ENCODE measurements at regions not wholly inside any gene's neighbourhood (a gene's known extent, or its start where the extent isn't known, plus 50 kb on each side); places are given as distances from the start of the nearest gene placed in this dataset.
A peak's percentile ranks its signal among the peaks of the same experiment; 100 is the strongest.
"Not testable (repeated sequence)": the region's sequence is repeated elsewhere in the genome, so short reads cannot be mapped to it uniquely, and the experiment has no call there.

DNA sequence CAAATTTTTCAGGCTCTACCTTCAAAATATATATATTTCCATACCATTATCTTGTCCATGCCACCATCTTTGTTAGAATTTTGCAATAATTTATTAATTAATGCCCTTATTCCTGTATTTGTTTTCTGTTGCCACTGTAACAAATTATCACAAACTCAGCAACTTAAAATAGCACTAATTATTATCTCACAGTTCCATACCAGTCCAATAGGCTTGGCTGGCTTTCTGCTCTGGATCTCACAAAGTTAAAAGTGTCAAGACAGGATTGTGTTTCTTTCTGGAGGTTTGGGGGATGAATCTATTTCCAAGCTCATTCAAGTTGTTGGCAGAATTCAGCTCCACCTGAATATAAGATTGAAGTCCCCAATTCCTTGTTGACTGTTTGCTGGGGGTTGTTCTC, 58.6 kb upstream of the SLC38A4 start:
- DNase-seq, result no peak

DNA sequence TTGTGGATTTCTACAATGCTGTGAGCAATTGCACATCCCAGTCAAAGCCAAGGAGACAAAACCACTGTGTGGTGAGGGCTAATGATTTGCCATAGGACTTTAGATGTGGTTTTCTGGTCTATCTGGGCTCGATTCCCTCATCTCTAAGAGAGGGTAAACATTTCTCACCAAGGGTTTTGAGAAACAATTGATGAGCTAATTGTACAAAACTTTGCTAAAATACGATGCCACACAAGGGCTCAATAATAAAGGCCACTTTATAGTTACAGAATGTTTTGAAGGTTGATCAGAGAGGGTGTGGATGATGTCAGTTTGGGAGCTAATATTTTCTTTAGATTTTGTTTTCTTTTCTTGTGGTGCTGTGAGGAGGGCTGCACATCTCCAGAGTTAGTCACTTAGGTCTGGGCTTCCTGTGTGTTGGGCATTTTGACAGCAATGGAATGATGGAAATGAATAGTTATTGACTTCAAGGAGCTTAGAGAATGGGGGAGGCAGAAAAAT, 60.8 kb upstream of the SLC38A4 start:
- DNase-seq, result no peak

DNA sequence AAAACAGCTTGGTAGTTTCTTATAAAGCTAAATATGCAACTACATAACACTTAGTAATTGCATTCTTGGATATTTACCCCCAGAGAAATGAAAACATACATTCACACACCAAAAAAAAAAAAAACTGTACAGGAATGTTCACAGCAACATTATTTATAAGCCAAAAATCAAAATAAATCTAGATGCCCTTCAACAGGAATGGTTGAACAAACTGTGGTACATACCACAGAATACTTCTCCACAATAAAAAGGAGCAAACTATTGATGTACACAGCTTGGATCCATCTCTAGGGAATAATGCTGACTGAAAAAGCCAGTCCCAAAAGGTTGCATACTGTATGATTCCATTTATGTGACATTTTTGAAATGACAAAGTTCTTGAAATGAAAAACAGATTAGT, 62.1 kb upstream of the SLC38A4 start:
- DNase-seq, result no peak

DNA sequence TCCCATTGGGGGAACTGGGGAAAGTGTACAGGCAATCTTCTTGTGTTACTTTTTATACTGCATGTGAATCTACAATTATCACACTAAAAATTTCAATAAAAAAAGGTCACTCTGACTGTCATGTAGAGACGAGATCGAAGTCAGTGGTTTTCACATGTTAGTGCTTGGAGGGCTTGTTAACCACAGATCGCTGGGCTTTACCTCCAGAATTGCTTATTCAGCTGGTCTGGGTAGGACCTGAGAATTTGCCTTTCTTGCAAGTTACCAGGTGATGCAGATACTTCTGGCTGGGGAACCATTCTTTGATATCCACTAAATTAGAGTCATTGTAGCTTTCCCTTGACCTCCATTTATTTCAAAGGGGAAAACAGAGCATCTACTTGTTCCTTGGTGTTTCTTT, 62.8 kb upstream of the SLC38A4 start:
- no peak for DNase-seq

DNA sequence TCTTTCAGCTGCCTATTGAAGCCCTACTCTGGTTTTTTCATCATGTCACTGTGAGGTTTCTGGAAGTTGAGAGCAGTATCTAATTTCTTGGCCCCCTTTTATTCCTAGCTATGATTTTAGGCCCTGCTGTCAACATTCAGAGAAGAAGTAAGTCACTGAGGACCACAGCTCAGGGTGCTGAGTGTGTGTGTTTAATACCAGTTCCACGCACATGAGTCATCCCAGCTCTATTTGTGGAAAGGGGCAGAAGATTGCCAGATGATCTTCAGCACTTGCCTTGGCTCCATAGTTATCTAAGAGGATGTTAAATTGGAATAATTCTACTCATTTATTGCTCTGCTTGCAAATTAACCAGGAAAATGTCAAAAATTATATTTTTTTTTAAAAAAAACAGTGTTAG, 65.5 kb upstream of the SLC38A4 start:
- DNase-seq, result peak in 1 of 3 donors; percentile 7

DNA sequence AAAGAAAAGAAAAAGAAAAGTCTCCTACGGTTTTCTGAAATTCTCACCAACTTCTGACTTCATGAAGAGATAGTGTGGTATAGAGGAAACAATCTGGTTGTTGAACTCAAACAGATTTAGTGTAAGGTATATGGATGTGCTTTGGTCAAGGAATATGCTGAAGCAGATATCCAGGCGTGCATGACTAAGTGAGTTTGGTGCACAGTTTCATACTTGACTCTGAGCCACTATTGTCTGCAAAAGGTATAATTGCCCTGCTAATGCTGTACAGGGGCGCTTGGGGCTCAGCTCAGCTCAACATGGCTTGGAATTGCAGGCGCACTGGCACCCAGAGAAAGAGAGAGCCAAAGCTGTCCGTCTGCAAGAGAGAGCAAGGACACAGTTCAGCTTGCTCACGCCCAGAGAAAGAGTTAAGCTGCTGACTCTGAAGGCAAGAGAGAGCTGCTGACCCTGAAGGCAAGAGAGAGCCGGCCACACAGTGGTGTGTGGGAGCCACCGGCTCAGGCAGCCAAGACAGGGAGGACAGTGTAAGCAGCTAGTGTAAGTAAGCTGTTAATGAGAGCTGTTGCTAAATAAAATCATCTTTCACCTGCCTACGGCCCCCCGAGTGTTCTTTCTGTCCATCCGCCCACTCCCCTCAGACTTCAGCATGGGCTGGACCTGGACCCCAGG, 66.4 kb upstream of the SLC38A4 start:
- no peak for DNase-seq

DNA sequence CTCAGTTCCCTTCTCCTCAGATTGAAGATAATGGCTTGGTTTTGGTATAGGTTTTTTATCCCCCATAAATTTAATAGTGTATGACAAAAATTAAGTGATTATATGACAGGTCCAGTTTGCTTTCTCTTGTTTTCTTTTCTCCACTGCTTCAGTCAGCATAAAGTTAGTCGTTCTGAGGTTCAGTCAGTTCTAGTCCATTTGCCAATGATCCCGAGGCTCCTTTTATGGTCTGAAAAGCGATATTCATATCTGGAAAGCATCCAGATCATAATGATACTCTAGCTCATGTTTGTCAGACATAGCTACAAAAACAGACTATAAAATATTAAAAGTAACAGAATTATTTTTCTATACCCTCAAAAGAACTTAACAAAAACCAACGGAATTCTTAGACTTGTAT, 67.1 kb upstream of the SLC38A4 start:
- DNase-seq, result no peak

DNA sequence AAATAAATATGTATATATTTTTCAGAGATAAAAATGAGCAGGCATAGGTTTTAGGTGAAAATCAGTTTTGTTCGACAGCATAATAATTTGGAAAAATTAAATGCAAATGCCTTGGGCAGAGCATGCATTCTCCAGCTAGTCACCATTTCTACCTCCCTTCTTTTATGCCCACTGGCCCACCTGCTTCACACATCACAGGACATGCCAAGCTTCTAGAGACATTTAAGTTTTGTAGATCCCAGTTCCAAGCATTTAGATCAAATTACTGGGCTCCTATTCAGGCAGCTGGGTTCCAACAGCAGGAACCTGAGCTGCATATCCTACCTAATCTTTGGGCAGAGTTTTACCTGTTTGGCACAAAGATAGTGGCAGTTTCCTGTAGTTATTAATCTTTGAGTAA, 67.6 kb upstream of the SLC38A4 start:
- no peak for DNase-seq

DNA sequence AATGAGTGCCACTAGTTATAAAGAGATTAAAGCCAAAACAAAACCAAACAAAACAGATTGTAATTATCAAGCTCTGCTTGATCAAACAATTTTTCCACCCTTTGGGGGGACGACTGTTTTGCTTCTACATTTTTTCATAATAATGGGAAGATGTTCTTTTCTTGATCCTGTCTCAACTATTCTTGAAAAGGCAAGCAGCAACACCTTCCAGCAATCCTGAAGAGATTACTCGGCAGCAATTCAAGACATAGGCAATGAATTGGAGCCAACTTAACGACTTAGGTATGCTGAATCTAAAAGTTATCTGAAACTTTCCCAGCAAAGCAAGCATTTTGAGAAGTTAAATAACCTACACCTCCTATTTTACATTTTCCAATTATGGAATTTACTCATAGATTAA, 69.9 kb upstream of the SLC38A4 start:
- DNase-seq, result no peak

DNA sequence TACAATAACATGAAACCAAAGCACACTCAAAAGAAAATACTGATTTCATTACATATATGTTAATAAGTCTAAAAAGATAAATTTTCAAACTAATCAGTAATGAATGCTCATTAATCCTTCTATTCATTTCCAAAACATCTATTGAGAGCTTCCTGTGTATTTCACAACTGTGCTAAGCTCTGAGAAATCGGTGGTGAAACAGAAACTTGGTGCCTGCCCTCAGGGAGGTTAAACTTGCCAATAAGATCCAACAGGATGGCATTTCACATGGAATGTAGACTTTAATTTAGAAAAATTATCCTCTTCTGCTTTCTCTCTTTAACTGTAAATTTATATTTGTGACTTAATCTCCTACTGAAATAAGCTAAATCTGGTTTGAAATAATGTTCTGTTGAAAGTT, 70.9 kb upstream of the SLC38A4 start:
- no peak for DNase-seq

DNA sequence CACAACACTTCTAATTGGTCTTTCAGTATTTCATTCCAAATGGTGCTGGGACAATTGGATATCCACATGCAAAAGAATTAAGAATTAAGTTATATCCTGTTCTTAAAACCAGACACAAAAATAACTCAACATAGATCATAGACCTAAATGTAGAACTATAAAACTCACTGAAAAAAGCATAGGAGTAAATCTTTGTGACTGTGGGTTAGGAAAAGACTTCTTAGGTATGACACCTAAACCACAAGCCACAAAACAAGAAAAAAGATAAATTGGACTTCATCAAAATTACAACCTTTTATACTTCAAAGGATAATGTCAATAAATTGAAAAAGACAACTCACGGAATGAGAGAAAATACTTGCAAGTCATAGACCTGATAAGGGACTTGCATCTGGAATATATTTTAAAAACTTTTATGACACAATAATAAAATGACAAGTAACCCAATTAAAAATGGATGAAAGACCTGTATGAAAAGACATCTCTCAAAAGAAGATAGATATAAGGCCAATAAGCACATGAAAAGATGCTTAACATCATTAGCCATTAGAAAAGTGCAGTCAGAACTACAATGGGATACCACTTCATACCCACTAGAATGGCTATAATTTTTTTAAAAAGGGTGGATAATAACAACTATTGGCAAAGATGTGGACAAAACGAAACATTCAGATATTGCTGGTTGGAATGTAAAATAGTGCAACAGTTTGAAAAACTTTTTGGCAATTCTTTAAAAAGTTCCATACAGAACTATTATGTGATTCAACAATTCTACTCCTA, 72.5 kb upstream of the SLC38A4 start:
- DNase-seq, result no peak

DNA sequence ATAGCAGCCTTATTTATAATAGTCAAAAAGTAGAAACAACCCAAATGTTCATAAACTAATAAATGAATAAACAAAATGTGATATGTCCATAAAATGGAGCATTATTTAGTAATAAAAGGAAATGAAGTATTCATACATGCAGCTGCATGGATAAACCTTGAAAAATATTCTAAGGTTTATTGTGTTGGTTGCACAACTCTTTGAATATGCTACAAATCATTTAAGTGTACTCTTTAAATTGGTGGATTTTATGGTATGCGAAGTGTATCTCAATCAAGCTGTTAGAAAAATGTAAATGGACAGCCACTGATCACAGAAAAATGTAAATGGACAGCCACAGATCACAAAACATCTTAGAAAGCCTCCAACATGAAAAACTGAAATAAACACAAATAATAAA, 73.2 kb upstream of the SLC38A4 start:
- DNase-seq, result no peak

DNA sequence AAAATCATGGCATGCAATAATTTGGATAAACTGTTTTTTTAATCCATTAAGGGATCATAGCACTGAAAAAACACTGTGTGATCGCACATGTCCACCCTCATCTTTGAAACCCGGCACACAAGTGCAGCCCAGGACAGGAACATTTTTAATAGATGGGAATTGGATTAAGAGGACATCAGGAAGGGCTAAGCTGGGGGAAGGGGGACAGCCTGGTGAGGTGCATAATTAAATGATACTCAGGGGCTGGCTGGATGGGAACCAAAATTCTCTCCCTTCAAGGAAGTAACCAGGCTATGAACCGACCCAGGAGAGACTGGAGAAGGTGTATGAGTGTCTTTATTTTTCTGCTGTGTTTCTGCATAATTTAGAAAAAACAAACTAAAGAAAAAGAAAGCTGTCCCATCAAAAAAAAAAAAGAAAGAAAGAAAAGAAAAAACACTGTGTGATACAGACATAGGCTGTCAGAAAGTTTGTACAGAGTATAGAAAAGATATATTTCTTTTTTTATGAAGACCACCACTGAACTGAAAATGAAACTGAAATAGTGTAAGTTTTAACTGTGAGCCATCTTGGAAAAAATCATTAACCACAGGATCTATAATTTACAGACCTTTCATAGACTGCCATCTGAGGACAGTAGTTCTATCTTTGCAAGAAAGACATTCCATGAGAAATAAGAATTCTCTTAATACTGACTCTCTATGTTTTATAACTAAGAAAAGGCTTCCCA, 75.1 kb upstream of the SLC38A4 start:
- no peak for DNase-seq

DNA sequence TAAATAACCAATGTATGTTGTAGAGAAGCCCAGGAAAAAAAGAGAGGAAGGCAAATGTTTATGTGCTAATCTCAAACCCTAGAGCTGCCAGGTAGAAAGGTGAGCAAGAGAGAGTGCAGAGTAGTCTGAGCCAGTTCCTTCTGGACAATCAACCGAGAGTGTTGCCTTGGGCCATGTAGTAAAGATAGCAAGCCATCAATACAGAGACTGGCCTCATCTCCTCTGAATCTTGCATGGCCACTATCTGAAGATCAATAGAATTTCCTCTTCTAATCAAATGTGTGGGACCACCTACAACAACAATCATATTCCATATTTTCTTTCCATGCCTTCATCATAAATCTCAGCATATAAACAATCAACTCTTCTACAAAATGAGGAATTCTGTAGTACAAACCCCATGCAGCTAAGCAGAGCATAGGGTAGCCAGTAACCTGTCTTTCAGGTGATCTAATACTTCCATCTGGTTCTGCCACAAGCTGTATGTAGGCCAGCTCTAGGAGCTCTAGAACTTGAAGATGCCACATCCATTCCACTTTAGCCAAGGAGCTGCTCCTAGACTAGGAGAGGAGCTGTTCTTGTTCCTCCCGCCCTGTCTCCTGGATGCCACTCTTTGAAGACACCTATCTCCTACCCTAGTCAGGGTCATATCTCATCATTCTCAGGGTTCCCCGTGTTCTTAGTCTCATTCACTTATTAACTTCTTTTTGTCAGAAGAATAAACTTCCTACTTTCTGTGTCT, 75.8 kb upstream of the SLC38A4 start:
- DNase-seq, result no peak

DNA sequence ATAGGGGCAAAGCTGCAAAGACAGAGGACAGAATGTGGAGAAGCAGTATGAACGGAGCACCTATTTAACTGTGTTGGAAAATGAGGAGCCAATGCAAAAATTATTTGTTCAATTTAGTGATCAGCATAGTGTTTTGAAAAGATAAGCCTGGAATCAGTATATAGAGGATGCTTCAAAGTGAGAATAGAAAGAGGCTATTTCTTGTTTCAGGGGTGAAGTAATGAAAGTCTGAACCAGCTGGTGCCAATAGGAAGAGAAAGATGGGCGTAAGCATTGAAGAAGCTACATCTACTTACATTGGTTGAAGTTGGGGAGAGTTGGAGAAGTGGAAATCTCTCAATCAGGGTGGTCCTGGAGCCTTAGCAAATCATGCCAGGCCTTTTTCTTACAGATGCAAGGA, 77.3 kb upstream of the SLC38A4 start:
- no peak for DNase-seq

DNA sequence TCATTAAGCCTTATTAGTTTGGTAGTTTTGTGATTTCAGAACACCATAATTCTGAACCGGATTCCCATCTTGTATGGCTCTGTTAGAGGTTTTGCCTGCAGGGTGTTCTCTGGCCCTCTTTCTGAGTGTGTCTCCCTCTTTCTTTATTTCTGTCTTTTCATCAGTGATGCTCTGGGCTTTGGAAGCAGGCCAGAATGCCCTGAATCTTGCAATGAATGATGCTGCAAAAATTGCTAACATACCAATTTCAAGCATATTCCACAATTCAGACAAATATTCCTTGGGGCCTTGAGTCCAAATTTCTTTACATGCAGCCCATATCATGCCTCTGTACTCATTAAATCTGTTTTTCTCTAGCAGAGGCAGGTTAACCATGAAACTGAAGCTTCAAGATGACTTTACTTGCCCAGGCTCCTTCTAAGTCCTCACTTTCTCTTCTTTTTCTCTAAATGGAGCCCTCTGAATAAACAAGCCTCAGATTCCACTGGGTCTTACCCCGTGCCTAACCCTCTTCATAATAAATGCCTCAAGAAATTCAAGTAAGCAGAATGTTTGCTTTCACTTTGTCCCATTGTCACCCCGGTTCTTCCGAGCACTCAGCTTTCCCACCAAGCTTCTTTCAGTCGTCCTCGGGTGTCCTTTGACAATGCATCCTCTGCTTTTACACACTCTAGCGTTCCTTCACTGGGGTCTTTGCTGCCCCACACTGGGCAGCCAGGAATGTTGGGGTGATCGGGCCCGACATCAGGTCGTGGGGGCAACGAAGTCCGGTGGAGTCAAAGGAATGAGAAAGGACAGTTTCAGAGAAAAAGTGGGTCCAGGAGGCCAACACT, 78.8 kb upstream of the SLC38A4 start:
- no peak for DNase-seq

DNA sequence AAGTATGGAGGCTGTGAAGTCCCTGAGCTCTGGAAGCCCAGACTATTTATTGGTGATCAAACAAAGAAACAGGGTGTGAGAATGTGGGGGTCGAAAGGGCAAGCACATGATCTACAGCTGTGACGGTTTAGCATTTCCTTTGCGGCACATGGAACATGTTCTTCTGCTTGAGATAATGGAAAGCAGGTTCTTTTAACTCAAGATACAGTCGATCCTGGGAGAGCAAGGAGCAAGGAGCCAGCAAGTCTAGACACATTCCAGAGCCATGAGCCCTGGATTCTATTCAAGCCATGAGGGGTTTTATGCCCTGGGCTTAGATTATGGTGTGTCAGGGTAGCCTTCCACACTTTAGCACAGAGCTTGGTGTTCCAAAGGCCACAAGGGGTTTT, 79.4 kb upstream of the SLC38A4 start:
- DNase-seq, result not testable (repeated sequence)

DNA sequence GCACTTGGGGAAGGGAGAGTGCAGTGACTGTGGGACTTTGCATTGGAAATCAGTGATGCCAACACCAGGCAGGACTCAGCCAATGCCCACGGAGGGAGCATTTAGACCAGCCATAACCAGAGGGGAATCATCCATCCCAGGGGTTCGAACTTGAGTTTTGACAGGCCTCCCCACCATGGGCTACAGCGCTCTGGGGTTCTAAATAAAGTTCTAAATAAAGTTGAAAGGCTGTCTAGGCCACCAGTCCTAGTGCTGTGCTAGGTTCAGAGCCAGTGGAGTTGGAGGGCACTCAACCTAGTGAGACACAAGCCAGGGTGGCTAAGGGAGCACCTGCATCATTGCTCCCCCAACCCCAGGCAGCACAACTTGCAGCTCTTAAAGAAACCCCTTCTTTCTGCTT, 82.0 kb upstream of the SLC38A4 start:
- DNase-seq, result no peak

DNA sequence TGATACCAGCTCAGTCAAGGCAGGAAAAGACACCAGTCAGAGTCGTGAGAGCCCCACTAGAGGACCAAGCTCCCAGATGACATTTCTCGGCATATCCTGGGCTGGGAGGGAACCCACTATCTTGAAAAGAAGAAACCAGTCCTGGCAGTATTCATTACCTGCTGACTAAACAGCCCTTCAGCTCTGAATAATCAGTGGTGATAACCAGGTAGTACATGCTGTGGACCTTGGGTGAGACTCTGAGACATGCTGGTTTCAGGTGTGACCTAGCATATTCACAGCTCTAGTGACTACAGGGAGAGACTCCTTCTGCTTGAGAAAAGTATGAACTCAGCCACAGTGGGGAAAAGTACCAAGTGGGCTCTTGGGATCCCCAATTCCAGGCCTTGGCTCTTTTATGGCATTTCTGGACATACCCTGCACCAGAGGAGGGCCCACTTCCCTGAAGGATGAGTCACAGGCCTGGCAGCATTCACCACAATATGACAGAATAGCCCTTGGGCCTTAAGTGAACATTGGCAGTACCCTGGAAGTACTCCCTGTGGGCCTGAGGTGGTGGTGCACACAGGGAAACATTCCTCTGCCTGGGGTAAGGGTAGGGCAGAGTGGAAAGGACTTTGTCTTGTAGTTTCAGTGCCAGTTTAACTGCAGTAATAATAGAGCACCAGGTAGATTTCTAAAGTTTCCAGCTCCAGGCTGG, 82.6 kb upstream of the SLC38A4 start:
- DNase-seq, result peak in 2 of 3 donors; percentile 13 to 40

DNA sequence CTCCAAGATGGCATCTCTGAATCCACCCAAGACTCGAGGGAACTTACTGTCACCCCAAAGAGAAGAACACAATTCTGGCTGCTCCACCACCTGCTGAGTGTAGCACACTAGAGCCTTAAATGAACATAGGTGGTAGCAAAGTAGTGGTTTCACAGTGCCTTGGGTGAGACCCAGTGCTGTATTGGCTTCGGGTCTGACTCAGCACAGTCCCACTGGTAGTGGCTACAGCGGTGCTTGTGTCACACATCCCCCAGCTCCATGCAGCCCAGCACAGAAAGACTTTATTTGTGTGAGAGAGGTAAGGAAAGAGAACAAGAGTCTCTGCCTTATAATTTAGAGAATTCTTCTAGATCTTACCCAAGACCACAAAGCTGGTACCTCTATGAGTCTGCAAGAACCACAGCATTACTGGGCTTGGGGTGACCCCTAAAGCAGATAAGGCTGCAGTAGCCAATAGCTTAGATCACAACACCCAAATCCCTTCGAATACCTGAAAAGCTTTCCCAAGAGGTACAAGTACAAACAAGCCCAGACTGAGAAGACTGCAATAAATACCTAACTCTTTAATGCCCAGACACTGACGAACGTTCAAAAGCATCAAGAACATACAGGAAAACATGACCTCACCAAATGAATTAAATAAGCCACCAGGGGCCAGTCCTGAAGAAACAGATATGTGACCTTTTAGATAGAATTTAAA, 83.3 kb upstream of the SLC38A4 start:
- no peak for DNase-seq

DNA sequence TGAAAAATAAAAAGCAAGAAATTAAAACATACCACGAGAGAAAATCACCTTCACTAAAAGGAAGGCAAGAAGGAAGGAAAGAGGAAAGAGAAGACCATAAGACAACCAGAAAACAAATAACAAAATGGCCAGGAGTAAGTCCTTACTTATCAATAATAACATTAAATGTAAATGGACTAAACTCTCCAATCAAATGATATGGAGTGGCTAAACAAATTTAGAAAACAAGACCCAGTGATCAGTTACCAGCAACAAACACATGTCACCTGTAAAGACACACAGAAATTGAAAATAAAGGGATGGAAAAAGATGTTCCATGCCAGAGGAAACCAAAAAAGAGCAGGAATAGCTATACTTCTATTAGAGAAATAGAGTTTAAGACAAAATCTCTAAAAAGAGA, 85.0 kb upstream of the SLC38A4 start:
- DNase-seq, result no peak
